HG02588 (cell line): ENCODE measurements at regions not wholly inside any gene's neighbourhood (a gene's known extent, or its start where the extent isn't known, plus 50 kb on each side); places are given as distances from the start of the nearest gene placed in this dataset.

ENCODE experiments used
- ATAC-seq: cut with Tn5 transposase; IDR thresholded peaks from one replicate; pipeline ENCODE4 v1.9.1; 2021; ENCODE audit warnings: mild to moderate bottlenecking, moderate library complexity; ENCODE audit not compliant: unreplicated experiment

DNA sequence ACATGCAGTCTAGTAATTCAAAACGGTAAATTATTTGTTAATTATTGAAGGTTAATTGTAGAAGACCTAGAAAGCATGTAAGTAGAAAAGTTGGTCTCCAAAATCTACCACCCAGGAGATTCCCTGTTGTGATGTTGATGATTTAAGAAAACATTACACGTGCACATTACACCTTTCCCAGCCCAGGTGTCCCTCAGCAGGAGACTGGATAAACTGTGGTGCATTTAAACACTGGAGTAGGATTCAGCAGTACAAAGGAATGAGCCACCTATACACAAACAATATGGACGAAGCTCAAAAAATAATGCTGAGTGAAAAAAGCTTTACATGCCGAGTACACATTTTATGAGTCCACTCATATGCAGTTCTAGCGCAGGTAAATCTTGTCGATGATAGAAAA, 109.0 kb upstream of the STARD3NL start:
- ATAC-seq: no peak

DNA sequence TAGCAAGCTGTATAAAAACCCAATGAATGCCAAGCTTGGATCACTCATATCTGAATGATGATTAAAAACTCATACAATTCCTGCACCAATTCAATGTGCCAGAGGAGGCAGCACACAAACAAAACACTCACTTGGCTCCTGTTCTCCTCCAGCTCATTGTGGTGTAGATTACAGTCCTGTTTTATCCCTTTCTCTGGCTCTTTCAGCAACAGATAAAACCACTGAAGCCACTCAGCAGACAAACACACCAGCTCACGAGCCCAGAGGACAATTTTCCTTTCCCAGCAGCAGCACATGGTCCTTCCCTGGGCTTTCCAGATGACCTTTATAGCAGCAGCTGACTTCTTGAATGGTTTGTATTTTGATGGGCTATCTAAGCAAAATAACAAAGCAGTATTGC, 107.3 kb upstream of the STARD3NL start:
- no peak for ATAC-seq

DNA sequence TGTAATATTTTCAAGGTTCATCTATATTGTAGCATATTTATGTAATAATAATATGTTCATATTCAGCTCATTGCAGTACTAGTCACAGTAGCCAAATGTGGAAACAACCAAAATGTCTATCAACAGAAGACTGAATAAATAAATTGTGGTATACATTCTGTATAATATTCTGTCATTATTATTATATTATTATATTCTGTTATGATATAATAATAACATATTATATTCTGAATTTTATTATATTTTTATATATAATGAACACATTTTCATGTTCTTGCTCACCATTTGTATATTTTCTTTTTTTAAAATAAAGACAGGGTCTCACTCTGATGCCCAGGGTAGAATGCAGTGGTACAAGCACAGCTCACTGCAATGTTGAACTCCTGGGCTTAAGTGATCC, 91.2 kb upstream of the STARD3NL start:
- ATAC-seq: no peak

DNA sequence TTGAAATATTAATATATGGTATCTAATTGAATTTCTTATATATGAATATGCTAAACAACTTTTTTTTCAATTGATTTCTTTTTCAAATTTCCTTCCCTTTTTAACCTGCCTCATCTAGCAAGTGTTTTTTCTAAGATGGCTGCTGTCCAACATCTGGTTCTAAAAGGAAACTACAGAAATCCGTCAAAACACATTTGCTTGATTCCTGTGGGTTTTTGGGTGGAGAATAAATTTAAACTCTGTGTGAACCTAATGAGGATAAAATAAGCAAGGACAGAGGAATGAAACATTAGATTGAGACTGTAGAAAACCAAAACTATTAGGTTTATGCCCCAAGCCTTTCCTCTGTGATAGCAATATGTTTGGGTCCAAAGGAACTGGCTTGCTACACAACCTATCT, 75.5 kb upstream of the STARD3NL start:
- no peak for ATAC-seq

DNA sequence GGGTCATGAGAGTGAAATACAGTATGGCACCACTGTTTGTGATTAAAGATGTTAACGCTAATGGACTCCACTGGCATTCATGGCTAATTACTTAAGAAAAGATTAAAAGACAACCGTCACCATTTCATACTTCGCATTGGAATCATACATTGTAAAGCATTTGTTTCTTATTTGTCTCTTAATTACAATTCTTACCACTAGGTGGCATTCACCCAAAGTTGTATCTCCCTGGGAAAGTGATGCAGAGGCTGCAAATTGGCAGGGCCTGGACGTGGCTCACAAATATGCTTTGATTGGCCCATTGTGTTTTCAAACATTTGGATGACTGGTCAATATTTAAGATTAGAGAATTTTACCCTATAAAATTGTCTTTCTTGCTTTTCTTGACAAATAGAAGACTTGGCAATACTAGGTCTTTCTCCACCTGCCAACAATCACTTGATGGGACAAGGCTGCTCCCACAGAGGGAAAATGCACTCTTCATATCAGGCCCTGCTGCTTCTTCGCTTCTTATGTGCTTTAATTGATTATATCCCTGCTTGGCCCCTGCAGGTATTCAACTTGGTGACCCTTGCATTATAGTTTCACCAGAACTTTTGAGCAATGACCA, 72.1 kb upstream of the STARD3NL start:
- no peak for ATAC-seq

DNA sequence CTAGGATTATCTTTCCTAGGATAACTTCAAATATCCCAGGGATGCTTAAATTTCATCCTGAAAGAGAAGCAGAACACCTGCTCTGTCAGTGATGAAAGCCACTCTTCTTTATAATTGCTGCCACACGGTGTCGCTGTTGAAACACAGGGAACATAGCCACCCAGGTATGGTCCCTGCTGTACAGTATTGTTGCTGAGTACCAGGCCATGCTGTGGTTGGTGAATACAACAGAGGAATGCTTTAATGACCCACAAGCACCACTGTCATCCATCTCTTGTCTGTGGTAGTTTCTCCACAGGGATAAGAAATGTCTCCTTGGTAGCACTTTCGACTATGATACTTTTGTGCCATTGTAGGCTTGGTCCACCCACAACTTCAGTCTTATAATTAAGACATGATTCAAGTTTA, 70.6 kb upstream of the STARD3NL start:
- peak; percentile 91 for ATAC-seq

DNA sequence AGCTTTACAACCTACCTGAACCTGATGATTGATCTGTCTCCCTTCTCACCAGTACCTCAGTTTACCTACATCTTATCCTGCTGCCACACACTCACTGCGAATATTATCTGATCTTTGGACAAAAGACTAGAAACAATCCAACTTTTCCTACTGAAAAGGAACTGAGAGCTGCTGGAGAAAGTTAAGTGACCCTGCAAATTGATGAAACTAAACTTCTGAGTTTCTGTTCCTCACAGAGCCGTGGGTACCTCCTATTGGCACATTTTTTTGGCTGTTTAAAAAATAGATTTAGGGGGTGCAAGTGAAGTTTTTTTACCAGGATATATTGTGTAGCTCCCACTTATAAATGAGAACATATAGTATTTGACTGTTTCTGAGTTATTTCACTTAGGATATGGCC, 66.0 kb upstream of the STARD3NL start:
- ATAC-seq: no peak

DNA sequence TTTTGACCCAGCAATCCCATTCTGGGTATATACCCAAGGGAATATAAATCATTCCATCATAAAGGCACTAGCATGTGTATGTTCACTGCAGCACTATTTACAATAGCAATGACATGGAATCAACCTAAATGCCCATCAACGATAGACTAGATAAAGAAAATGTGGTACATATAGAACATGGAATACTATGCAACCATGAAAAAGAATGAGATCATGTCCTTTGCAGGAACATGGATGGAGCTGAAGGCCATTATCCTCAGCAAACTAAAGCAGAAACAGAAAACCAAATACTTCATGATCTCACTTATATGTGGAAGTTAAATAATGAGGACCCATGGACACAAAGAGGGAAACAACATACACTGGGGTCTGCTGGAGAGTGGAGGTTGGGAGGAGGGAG, 58.0 kb upstream of the STARD3NL start:
- no peak for ATAC-seq

DNA sequence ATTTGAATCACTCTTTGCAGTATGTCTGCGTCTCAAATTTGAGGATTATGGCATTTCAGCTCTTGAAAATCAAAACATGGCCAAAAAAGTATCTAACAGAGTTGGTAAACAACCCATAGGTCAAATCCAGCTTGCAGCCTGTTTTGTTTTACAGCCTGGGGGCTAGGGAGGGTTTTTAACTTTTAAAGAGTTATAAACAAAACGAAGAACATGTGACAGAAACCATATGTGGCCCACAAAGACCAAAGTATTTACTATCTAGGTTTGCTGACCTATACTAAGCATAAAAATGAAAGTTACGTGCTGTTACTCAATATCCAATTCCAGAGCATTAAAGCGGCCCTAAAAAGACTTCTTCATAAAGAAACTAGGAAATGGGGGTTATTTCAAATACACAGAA, 55.5 kb upstream of the STARD3NL start:
- no peak for ATAC-seq

DNA sequence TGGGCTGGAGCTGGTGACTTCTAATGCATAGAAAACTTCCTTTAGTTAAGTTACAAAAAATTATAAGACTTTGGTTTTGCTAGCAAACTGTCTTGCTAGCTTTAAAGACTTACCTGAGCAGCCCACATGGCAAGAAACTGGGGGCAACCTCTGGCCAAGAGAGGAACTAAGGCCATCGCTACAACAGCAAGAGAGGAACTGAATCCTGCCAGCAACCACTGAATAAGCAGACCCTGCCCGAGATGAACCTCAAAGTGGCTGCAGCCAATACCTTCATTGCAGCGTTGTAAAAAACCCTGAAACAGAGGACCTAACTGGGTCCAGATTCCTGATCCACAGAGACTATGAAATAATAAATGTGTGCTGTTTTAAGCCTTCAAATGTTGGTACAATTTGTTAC, 54.6 kb upstream of the STARD3NL start:
- ATAC-seq: no peak

DNA sequence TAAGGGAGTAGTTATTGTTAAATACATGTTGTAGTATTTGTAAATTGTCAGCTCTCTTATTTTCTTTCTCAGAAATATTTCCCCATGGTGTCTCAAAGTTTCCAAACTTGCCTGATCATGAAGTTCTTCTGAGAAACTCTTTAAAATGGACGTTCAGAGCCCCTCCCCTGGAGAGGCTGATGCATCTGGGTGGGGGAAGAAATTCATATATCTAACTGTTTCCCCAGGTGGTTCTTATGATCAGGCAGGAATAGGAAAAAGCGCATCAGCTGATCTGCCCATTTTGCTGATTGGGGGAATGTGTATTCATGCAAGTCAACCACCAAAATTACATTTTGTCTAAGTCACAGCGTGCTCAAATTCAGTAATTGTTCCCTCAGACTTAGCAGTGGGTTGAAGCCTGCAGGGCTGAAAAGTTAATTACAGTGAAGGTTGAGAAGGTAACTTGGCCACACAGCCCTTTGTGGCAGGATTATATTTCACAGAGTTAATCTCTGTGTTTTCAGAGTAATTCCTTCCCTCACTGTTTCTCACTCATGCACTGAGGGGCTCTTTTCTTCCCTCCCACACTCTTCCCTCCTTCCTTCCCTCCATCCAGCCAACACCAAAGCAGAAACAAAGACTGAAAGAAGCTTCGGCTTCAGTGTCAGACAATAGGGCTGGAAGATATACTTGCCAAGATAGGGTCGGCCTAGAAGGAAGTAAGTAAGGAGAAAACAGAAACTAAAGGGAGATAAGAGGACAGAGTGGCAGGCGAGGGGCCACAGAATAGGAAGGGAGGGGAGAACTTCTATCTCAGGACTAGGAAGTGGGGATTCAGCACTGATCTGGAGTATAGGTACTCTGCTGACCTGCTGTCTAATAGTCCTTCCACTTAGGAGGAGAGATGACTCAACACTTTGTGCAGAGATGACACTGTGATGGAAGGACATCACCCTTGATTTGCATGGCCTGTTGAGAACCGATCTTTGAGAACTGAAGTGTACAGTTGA, 50.5 kb upstream of the STARD3NL start:
- no peak for ATAC-seq
